K562 (cell line): ENCODE measurements at regions not wholly inside any gene's neighbourhood (a gene's known extent, or its start where the extent isn't known, plus 50 kb on each side); places are given as distances from the start of the nearest gene placed in this dataset.
"Not testable (repeated sequence)": the region's sequence is repeated elsewhere in the genome, so short reads cannot be mapped to it uniquely, and the experiment has no call there.

Experiments
- ATAC-seq: fragments of 200-7000 bp; cut with Tn5 transposase; 3 replicates; pipeline ENCODE4 v1.9.1; 2020; ENCODE audit warnings: moderate library complexity
- BruUV-seq: library from RNA; stranded (reverse); fragments of 400-500 nt; replicated peaks from 2 replicates; lab custom pipeline; 2021; lab: Mats Ljungman, UMichigan
- CTCF ChIA-PET: fragments of 300-600 bp; formaldehyde crosslinking; extraction: SDS; loops from one replicate; lab custom pipeline; 2021; ENCODE audit warnings: low intra/inter-chr PET ratio; lab: Yijun Ruan, JAX
- POLR2A ChIA-PET: fragments of 300-600, 350-650 bp; sonication (Branson Sonifier 250); formaldehyde crosslinking; extraction: SDS; loops from one replicate; lab custom pipeline; 2021; ENCODE audit warnings: antibody characterized with exemption, inconsistent platforms; lab: Yijun Ruan, JAX
- DNase-seq, 4 experiments: peaks; one replicate each; pipeline versions ENCODE4 v3.0.0 to v3.0.0-alpha.2; 2011 to 2018; ENCODE audit warnings: low spot score in 3 of 4, mixed read lengths in 3 of 4; ENCODE audit errors: extremely low read depth in 1 of 4
- FAIRE-seq: peaks from 2 replicates; lab custom pipeline; 2011; peaks lifted over from hg19 to GRCh38; lab: Jason Lieb, UNC
- H2AFZ ChIP-seq: 2 replicates; pipeline ENCODE4 v1.6.0; 2011; ENCODE audit warnings: low read depth, low read length, control low read depth, inconsistent platforms
- H3K27ac ChIP-seq: fragments of 200-600 bp; 3 replicates; pipeline ENCODE4 v1.8.0; 2011; ENCODE audit warnings: low read depth, mild to moderate bottlenecking, control low read depth, inconsistent platforms, low read length, moderate library complexity, mixed read lengths; ENCODE audit errors: extremely low read depth
- H3K27me3 ChIP-seq, 2 experiments: fragments of 300-600 bp in 1 of 2; 2 replicates in 1 of 2; 3 replicates in 1 of 2; pipeline versions ENCODE4 v1.6.0 to v1.8.0; 2011; ENCODE audit warnings: inconsistent platforms in 2 of 2, low read length in 2 of 2, mild to moderate bottlenecking in 1 of 2, mixed read lengths in 1 of 2, moderate library complexity in 1 of 2; ENCODE audit not compliant: control insufficient read depth in 2 of 2, insufficient read depth in 2 of 2
- H3K36me3 ChIP-seq: fragments of 300-600 bp; 3 replicates; pipeline ENCODE4 v1.8.0; 2011; ENCODE audit warnings: mild to moderate bottlenecking, low read length, inconsistent platforms; ENCODE audit not compliant: control insufficient read depth, insufficient read depth
- H3K4me1 ChIP-seq, 2 experiments: fragments of 200-600 bp in 1 of 2; replicated peaks in 1 of 2; 2 replicates in 1 of 2; 3 replicates in 1 of 2; pipeline versions ENCODE4 v1.5.1 to v1.8.0; 2011; ENCODE audit warnings: inconsistent platforms in 2 of 2, low read length in 2 of 2, mild to moderate bottlenecking in 1 of 2, mixed read lengths in 1 of 2, moderate library complexity in 1 of 2; ENCODE audit not compliant: control insufficient read depth in 2 of 2, insufficient read depth in 2 of 2
- H3K4me2 ChIP-seq: 2 replicates; pipeline ENCODE4 v1.6.1; 2011; ENCODE audit warnings: low read length, control low read depth, inconsistent platforms, mixed read lengths; ENCODE audit not compliant: insufficient read depth
- H3K4me3 ChIP-seq: fragments of 200-600 bp; sonication (generic), shearing (Covaris generic); 2 replicates; pipeline ENCODE4 v1.5.1; 2016; ENCODE audit warnings: control low read depth, inconsistent platforms
- H3K79me2 ChIP-seq: fragments of 200-600 bp; 3 replicates; pipeline ENCODE4 v1.8.0; 2011; ENCODE audit warnings: low read length, inconsistent platforms; ENCODE audit not compliant: control insufficient read depth, insufficient read depth
- H3K9ac ChIP-seq, 2 experiments: 2 replicates each; pipeline versions ENCODE4 v1.6.0 to v1.6.1; 2011; ENCODE audit warnings: low read depth in 2 of 2, low read length in 2 of 2, control low read depth in 1 of 2, inconsistent platforms in 1 of 2, mild to moderate bottlenecking in 1 of 2, mixed read lengths in 1 of 2; ENCODE audit not compliant: insufficient read depth in 1 of 2
- H3K9me1 ChIP-seq: one replicate; pipeline ENCODE4 v1.6.0; 2011; ENCODE audit warnings: inconsistent platforms, mild to moderate bottlenecking, low read length, moderate library complexity; ENCODE audit not compliant: control insufficient read depth, insufficient read depth
- H3K9me3 ChIP-seq: replicated peaks from 2 replicates; pipeline ENCODE4 v1.5.1; 2011; ENCODE audit warnings: low read depth, low read length, inconsistent platforms; ENCODE audit not compliant: control insufficient read depth, insufficient read depth
- H4K20me1 ChIP-seq: replicated peaks from 2 replicates; pipeline ENCODE4 v1.6.1; 2011; ENCODE audit warnings: low read length, inconsistent platforms, mixed read lengths; ENCODE audit not compliant: control insufficient read depth, insufficient read depth
- C11orf30 ChIP-seq: fragments of 450-650 bp; IDR thresholded peaks from 2 replicates; pipeline ENCODE4 v1.6.1; 2016; ENCODE audit warnings: low read depth, mild to moderate bottlenecking
- MAFF ChIP-seq: IDR thresholded peaks from 2 replicates; pipeline ENCODE4 v1.6.1; 2012; ENCODE audit warnings: low read length, improper control_type of control experiment
- MAFG ChIP-seq: fragments of 450-650 bp; conservative IDR thresholded peaks from 2 replicates; pipeline ENCODE4 v1.6.1; 2016; ENCODE audit warnings: missing genetic modification characterization, missing compliant biosample characterization
- MAFK ChIP-seq: IDR thresholded peaks from 2 replicates; pipeline ENCODE4 v1.6.1; 2011; ENCODE audit warnings: low read length, improper control_type of control experiment
- ZNF316 ChIP-seq: fragments of 450-650 bp; IDR thresholded peaks from 2 replicates; pipeline ENCODE4 v1.6.1; 2016
- WGBS: fragments of 100-300 bp; shearing (Covaris generic); methylation state at CpG from one replicate; pipeline ENCODE4 v1.1.6; 2016; ENCODE audit warnings: low coverage, mixed read lengths; ENCODE audit not compliant: insufficient coverage; ENCODE audit errors: missing lambda C conversion rate; 5-methylcytosine and 5-hydroxymethylcytosine counted together
- in situ Hi-C: fragments of 300-500 bp; cut with MboI; formaldehyde crosslinking; loops from 4 replicates; pipeline ENCODE4 v1.15.0; 2018; ENCODE audit warnings: inconsistent platforms, mixed read lengths
- intact Hi-C: fragments of 100-400 bp; cut with micrococcal nuclease; formaldehyde crosslinking; loops from 2 replicates; pipeline ENCODE4 v1.14.2; 2022

DNA sequence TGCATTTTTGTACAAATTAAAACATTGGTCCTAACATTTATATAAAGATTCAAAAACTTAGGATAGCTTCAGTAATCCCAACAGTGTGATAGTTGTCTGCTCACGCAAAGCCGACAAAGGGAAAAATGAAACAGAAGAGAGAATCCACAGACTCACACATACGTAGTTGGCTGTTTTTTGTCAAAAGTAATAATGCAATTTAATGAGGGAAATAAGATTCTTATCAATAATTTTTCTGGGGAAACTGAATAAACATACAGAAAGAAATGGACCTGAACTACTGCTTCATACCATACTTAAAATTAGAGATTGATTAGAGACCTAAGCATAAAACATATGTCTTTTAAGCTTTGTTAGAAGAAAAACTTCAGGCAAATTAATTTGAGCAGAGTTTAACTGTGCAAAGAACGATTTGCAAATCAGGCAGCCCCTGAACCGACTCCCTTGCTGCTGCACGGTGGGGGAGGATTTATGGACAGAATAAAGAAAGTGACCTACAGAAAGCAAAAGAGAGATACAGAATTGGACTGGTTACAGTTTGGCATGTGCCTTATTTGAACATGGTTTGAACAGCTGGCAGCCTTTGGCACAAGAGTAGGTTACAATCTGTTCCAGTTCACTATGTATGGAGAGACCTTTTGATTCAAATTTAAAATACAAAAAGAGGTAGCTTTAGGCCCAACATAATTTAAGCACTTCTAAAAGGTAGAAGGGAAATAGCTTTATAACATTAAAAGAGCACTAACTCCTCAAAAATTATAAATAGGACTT, 64.9 kb upstream of the CTSV start:
- H3K27ac ChIP-seq, ATAC-seq, H3K27me3 ChIP-seq, in situ Hi-C loops, H3K36me3 ChIP-seq, DNase-seq, FAIRE-seq, H3K4me1 ChIP-seq, CTCF ChIA-PET, POLR2A ChIA-PET, H3K4me2 ChIP-seq, BruUV-seq, H4K20me1 ChIP-seq, H3K9ac ChIP-seq, H3K4me3 ChIP-seq, H3K9me3 ChIP-seq, H3K9me1 ChIP-seq, H3K79me2 ChIP-seq, H2AFZ ChIP-seq: not testable (repeated sequence)
- 33% methylated on average over 6 of the region's 6 CpGs for WGBS
- intact Hi-C loops = loop anchor here (10.0 kb wide), 1 partner anchor 659 kb away; no protein-coding TSS in a partner anchor

DNA sequence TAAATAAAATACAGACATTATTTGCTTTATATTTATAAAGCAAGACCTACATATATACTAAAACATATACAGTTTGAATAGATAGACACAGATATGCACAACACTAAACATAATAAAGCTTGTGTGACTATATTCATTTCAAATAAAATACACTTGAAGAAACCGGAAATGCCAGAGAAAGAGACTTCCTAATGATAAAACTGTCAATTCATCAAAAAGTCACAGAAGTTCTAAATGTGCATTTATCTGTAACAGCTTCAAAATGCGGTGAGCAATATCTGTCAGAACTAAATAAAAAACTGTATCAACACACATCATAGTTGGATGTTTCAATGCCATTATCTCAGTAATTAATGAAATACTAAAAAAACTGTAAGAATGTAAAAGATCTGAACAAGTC, 60.6 kb upstream of the CTSV start:
- H3K4me1 ChIP-seq, H4K20me1 ChIP-seq, H3K36me3 ChIP-seq, H3K27ac ChIP-seq, H3K9me1 ChIP-seq, H3K27me3 ChIP-seq, CTCF ChIA-PET, H2AFZ ChIP-seq, H3K79me2 ChIP-seq, ATAC-seq, intact Hi-C loops, H3K4me2 ChIP-seq, H3K9ac ChIP-seq, BruUV-seq, H3K9me3 ChIP-seq, in situ Hi-C loops, H3K4me3 ChIP-seq, DNase-seq, POLR2A ChIA-PET: not testable (repeated sequence)
- whole genome bisulfite sequencing = 6% methylated on average over 2 of the region's 2 CpGs
- TF ChIP-seq C11orf30 (peak; percentile 83), MAFG (peak; percentile 69), MAFK (peak; percentile 55), ZNF316 (peak; percentile 93), MAFF (peak; percentile 57; the same call in 1 of the 2 replicates)
- FAIRE-seq = peak; percentile 65
